ENCODE measurements at regions not wholly inside any gene's neighbourhood (a gene's known extent, or its start where the extent isn't known, plus 50 kb on each side); places are given as distances from the start of the nearest gene placed in this dataset.

- Histone ChIP-seq H3K27ac (no peak overlapping the region), H3K4me3 (no peak overlapping the region), H3K36me3 (no peaks in the 10 kb centered on the region), H3K27me3 (no peaks in the 10 kb centered on the region), H3K4me1 (peaks cover 0 to 11% (median 0%) of the 10 kb centered on the region in 4 donors), H3K9me3 (peaks cover 7 to 9% of the 10 kb centered on the region in 2 donors)
- no peak for DNase-seq
- 62 to 75% methylated on average over 1 to 2 of the region's 2 CpGs for WGBS, 2 donors (ENCODE audit: low coverage in 1 of 2)
- TF ChIP-seq POLR2A (IDR thresholded peaks at IDR 0.05) (no peak), EP300 (IDR thresholded peaks at IDR 0.05; ENCODE audit: low read depth) (no peak), CTCF (IDR thresholded peaks at IDR 0.05) (no peak), POLR2AphosphoS5 (IDR thresholded peaks at IDR 0.05) (no peak)
- in situ Hi-C loops (cut with MboI; ENCODE audit: low pct_ligation_motif_present in 1 of 4, low pct_unique_long_range_greater_than_20kb in 1 of 4, low sequenced_read_pairs in 3 of 4): no loop called here
- intact Hi-C loops (cut with DNase I; ENCODE audit: low total_unique reads): no loop called here
These were observed 78.1 kb upstream of the HABP2 start for GRCh38 chr10:113474752-113475151.

- WGBS, 2 donors (ENCODE audit: low coverage in 1 of 2): 45 to 60% methylated on average over 2 to 4 of the region's 4 CpGs
- Histone ChIP-seq H3K9me3 (peaks cover 14 to 16% of the 10 kb centered on the region in 2 donors), H3K36me3 (no peaks in the 10 kb centered on the region), H3K4me3 (no peak overlapping the region), H3K4me1 (peaks cover 0 to 11% (median 0%) of the 10 kb centered on the region in 4 donors), H3K27ac (no peak overlapping the region), H3K27me3 (no peaks in the 10 kb centered on the region)
- in situ Hi-C loops (cut with MboI; ENCODE audit: low pct_ligation_motif_present in 1 of 4, low pct_unique_long_range_greater_than_20kb in 1 of 4, low sequenced_read_pairs in 3 of 4): no loop called here
- intact Hi-C loops (cut with DNase I; ENCODE audit: low total_unique reads): no loop called here
- no peak for TF ChIP-seq EP300 (IDR thresholded peaks at IDR 0.05; ENCODE audit: low read depth)
- no peak for TF ChIP-seq POLR2A (IDR thresholded peaks at IDR 0.05)
- no peak for TF ChIP-seq CTCF (IDR thresholded peaks at IDR 0.05)
- no peak for TF ChIP-seq POLR2AphosphoS5 (IDR thresholded peaks at IDR 0.05)
- no peak for DNase-seq
These were observed 77.5 kb upstream of the HABP2 start for GRCh38 chr10:113475381-113475807.

GRCh38 chr10:113476191-113476590 is 76.7 kb upstream of the HABP2 start:
- in situ Hi-C loops (cut with MboI; ENCODE audit: low pct_ligation_motif_present in 1 of 4, low pct_unique_long_range_greater_than_20kb in 1 of 4, low sequenced_read_pairs in 3 of 4) (no loop called here), intact Hi-C loops (cut with DNase I; ENCODE audit: low total_unique reads) (no loop called here)
- WGBS, 2 donors (ENCODE audit: low coverage in 1 of 2): 57 to 58% methylated on average over 5 to 8 of the region's 8 CpGs
- Histone ChIP-seq H3K27ac (no peak overlapping the region), H3K4me3 (no peak overlapping the region), H3K4me1 (peaks cover 0 to 11% (median 0%) of the 10 kb centered on the region in 4 donors), H3K27me3 (no peaks in the 10 kb centered on the region), H3K9me3 (peaks cover 16 to 24% of the 10 kb centered on the region in 2 donors), H3K36me3 (no peaks in the 10 kb centered on the region)
- no peak for TF ChIP-seq POLR2A (IDR thresholded peaks at IDR 0.05)
- TF ChIP-seq CTCF (IDR thresholded peaks at IDR 0.05): no peak
- no peak for TF ChIP-seq POLR2AphosphoS5 (IDR thresholded peaks at IDR 0.05)
- no peak for DNase-seq

GRCh38 chr10:113476673-113477072 is 76.2 kb upstream of the HABP2 start:
- in situ Hi-C loops (cut with MboI; ENCODE audit: low pct_ligation_motif_present in 1 of 4, low pct_unique_long_range_greater_than_20kb in 1 of 4, low sequenced_read_pairs in 3 of 4): no loop called here
- no peak for DNase-seq
- Histone ChIP-seq H3K27me3 (no peaks in the 10 kb centered on the region), H3K27ac (no peak overlapping the region), H3K9me3 (peaks cover 16 to 24% of the 10 kb centered on the region in 2 donors), H3K36me3 (no peaks in the 10 kb centered on the region), H3K4me3 (no peak overlapping the region), H3K4me1 (peaks cover 0 to 11% (median 0%) of the 10 kb centered on the region in 4 donors)
- intact Hi-C loops (cut with DNase I; ENCODE audit: low total_unique reads): no loop called here
- TF ChIP-seq POLR2A (IDR thresholded peaks at IDR 0.05): no peak
- TF ChIP-seq CTCF (IDR thresholded peaks at IDR 0.05): no peak
- no peak for TF ChIP-seq EP300 (IDR thresholded peaks at IDR 0.05; ENCODE audit: low read depth)
- no peak for TF ChIP-seq POLR2AphosphoS5 (IDR thresholded peaks at IDR 0.05)
- 82 to 87% methylated on average over 3 to 5 of the region's 5 CpGs for WGBS, 2 donors (ENCODE audit: low coverage in 1 of 2)
